ENCODE measurements at regions not wholly inside any gene's neighbourhood (a gene's known extent, or its start where the extent isn't known, plus 50 kb on each side); places are given as distances from the start of the nearest gene placed in this dataset.

DNA sequence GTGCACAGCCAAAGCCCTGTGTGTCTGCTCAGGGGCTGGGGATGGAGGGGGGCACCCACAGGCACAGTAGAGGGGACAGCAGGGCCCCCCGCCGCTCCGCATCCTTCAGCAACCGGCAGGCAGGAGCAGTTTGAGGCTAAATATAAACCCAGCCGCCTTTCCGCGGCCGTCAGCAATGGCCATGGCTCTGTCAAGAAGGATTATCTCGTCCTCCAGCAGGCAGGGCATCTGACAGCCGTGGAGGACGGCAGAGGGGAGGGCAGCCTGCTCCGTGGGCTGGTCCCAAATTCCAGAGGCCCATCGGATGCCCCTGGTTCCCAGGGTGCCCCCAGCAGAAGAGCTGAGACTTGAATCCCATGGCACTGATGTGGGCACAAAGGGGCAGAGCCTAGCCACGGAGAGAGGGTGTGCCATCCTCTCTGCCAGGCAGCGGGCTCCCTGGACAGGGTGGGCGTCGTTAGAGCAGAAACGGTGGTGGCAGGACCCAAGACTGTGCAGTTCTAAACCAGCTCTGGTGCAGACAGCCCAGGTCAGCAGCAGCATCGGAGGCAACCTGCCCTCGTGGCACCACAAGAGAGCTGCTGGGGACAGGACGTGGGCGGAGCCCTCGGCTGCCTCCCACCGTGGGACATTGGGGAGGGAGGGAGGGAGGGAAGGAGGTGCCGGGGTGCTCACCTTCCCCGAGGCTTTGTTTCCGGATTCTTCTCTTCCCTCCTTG lies 198.8 kb upstream of the CIBAR2 start:
- no peak for DNase-seq (ENCODE audit: low read depth)

GRCh38 chr16:85311741-85312140 lies 199.5 kb upstream of the CIBAR2 start:
- no peak for DNase-seq (ENCODE audit: low read depth)

DNA sequence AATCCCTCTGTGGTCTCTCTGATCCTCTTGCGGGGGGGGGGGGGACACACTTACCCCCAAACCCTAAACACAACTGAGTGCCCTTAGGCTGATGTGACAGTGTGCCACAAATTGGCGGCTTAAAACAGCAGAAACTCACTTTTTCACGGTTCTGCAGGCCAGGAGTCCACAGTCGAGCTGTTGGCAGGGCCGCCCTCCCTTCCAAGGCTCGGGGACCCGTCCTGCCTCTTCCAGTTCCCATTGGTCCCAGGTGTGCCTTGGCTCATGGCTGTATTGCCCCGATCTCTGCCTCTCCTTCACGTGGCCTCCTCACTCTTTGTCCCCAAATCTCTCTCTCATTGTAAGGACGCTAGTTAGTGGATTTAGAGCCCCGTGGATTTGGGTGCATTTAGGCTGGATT lies 199.9 kb upstream of the CIBAR2 start:
- DNase-seq (ENCODE audit: low read depth) = no peak

DNA sequence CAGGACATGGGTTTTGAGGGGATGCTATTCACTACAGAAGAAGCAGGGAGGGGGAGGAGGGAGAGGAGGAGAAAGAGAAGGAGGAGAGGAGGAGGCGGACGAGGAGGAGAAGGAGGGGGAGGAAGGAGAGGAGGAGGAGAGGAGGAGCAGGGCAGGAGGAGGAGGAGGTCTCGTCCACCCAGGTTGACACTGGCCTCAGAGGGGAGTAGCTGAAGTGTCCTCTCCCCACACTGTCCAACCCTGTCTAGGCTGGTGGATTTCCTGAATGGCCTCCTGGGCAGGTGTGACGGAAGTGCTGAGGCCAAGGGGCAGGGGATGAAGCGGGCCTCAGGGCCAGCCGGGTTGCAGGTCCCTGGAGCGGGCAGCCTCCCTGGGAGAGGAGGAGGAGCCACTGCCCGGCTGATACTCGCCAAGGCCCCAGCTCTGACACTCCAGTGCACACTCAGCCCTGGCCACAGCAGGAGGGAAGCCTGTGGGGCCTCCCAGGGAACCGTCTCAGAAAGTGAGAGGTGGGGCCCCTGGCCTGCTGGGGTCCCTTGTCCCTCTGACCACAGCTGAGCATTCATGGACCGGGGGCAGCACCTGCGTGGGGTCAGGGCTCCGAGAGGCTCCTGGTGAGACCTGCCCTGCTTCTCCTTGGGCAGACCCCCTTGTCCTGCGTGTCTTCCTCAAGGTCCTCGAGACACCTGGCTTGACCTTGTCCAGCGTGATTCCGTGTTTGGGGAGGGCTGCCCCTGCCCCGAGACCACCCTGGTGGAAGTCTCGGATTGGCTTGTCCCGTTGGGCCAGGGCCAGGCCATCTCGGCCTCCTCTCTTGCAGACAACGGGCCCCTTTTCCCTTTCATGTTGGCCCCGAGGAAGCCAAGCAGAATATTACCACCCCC lies 200.6 kb upstream of the CIBAR2 start:
- DNase-seq (ENCODE audit: low read depth) = peak; percentile 28

GRCh38 chr16:85313526-85314301 lies 201.4 kb upstream of the CIBAR2 start:
- DNase-seq (ENCODE audit: low read depth) = no peak

DNA sequence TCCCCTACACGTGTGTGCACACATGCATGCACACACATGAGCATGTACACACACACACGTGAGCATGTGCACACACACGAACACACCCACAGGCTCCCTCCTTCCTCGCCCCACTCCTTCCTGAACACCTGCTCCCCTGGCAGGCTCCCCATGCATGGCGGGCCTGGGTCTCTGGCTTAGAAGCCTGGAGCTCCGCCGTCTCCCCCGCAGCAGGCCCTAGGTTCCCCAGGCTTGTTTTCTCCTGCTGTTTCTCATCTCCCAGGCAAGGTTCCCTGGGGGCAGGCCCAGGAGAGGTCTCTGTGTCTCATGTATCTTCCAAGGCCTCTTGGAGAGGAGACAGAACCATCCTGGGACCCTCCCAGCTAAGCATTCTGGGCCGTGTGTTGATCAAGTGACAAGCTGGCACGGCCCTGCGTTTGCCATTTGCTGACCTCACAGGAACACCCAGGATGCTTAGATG lies 202.3 kb upstream of the CIBAR2 start:
- no peak for DNase-seq (ENCODE audit: low read depth)

GRCh38 chr16:85315866-85316265 lies 203.6 kb upstream of the CIBAR2 start:
- DNase-seq (ENCODE audit: low read depth) = no peak

DNA sequence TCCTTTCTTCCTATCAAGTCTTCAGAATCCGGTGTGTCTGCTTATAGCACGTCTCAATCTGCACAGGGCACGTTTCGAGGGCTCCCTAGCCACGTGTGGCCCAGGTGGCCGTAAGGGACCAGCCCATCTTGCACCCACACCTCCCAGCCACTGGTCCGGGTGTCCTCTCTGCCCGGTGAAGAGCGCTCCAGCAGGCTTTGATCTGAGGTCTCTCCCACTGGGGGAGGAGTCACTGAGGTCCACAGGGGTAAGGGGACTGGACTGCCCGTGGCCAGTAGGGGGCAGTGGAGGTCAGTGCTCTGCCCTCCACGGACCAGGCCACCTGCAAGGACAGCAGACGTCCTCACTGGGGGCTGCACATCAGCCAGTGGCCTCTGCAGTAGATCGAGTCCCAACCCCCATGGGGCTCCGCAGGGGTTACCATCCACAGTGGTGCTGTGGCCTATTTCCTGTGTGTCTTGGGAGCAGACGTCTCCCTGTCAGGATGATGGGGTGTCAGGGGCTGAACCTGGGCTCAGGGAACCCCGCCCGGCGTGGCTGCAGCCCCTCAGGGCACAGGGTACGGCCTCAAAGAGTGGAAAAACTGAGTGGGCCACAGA lies 204.1 kb upstream of the CIBAR2 start:
- peak; percentile 54 for DNase-seq (ENCODE audit: low read depth)

GRCh38 chr16:85316944-85317343 lies 204.7 kb upstream of the CIBAR2 start:
- DNase-seq (ENCODE audit: low read depth) = no peak

DNA sequence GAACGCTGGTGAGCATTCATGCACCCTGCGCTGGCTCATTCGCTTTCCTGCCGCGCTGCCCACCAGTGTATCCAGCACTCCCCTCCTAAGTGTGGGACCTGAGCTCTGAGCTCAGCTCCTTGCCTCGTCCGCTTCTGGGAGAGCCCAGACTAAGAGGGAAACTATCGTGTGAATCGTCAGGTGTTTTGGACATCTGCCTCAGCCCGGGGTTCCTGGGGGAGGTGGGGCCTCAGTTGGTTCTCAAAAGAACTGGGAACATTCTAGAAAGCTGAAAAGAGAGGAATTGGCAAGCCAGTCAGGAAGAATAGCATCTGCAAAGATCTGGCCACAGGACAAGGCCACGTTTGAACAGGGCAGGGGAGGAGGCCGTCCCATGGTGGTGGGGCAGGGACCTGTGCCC lies 205.4 kb upstream of the CIBAR2 start:
- no peak for DNase-seq (ENCODE audit: low read depth)

GRCh38 chr16:85319208-85319983 lies 207.1 kb upstream of the CIBAR2 start:
- DNase-seq (ENCODE audit: low read depth) = no peak

DNA sequence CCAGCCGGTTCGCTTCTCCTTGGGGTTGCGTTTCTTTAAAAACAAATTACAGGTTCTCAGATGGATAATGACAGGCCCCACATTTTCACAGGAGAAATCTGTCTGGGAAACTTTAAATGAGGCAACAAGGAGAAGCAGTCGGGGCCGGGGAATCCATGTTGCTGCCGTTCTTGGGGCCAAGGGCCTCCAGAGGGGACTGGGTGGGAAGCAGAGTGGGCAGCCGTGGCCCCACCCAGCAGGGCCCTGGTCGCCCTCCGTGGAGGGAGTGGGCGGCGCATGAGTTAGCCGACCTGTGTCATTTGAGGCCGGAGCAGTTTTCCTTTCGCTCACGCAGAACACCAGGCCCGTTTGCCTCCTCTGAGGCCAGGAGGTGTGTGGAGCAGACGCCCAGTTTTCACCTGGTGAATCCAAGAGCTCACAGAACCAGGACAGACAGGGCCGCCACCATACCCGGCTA lies 207.7 kb upstream of the CIBAR2 start:
- no peak for DNase-seq (ENCODE audit: low read depth)

DNA sequence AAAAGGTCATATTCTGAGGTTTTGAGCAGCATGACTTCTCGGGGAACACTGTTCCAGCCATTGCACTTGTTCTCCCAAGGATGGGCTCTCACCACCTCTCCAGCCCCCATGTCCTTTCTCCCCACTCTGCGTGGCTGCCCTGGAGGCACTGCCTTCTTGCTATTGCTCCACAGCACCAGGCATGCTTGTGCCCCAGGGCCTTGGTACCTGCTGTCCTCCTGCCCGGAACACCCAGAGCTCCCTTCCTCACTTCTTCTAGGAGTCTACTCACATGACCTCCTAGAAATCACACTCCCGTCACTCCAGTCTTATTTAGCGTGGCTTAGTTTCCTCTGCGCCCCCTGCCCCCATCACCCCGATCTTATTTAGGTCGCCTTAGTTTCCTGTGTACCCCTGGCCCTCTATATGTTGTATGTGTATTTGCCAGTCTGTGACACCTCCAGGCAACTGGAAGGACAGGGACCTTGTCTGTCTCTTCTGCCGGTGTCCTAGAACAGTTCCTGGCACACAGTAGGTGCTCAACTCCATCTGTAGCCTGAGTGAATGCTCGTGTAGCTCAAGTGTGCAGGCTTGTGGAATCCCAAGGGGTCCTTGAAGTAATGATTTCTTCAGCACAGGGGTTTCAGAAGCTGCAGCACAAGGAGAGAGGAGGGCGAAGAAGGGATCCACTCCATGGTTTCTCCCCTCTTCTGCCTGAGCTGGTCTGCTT lies 208.6 kb upstream of the CIBAR2 start:
- DNase-seq (ENCODE audit: low read depth) = no peak

DNA sequence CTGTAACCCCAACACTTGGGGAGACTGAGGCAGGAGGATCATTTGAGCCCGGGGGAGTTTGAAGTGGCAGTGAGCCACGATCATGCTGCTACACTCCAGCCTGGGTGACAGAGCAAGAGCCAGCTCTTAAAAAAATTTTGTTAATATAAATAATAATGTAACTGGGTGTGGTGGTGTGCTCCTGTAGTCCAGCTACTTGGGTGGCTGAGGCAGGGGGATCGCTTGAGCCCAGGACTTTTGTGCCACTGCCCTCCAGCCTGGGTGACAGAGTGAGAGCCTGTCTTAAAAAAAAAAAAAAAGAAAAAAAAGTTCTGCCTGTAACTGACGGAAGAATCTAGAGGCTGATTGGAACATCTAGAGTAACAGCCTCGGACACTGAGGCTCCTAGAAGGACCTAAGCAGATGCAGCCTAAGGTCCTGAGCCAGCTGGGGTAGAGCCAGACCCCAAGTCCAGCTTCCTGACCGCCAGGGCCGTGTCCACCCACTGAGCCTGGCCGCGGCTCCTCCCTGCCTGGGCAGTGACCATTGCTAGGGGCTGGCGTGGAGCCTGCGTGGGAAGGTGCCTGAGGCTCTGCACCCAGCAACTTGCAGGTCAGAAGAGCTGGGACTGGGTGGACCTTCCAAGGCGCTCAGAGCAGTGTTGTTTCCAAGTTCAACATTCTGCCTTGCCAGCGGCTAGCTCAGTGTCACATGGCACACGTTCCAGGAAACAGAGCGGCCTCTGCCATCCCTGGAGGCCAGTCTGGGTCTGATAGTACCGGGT lies 209.4 kb upstream of the CIBAR2 start:
- DNase-seq (ENCODE audit: low read depth) = peak; percentile 89

GRCh38 chr16:85323230-85323960 lies 211.1 kb upstream of the CIBAR2 start:
- no peak for DNase-seq (ENCODE audit: low read depth)

- no peak for DNase-seq (ENCODE audit: low read depth)
Measured at GRCh38 chr16:85323961-85324253, 211.6 kb upstream of the CIBAR2 start.

DNA sequence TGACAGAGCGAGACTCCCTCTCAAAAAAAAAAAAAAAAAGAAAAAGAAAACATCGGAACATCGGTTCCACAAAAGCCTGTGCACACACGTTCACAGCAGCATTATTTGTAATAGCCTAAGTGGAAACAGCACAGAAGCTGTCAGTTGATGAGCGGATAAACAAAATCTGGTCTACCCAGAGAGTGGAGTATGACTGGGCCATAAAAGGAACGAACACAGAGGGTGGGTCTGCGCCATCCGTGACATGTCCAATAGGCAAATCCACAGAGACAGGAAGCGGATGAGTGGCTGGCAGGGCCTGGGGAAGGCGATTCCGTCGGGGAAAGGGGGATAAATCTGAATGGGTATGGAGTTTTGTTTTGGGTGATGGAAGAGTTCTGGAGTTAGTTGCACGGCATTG lies 212.2 kb upstream of the CIBAR2 start:
- no peak for DNase-seq (ENCODE audit: low read depth)

DNA sequence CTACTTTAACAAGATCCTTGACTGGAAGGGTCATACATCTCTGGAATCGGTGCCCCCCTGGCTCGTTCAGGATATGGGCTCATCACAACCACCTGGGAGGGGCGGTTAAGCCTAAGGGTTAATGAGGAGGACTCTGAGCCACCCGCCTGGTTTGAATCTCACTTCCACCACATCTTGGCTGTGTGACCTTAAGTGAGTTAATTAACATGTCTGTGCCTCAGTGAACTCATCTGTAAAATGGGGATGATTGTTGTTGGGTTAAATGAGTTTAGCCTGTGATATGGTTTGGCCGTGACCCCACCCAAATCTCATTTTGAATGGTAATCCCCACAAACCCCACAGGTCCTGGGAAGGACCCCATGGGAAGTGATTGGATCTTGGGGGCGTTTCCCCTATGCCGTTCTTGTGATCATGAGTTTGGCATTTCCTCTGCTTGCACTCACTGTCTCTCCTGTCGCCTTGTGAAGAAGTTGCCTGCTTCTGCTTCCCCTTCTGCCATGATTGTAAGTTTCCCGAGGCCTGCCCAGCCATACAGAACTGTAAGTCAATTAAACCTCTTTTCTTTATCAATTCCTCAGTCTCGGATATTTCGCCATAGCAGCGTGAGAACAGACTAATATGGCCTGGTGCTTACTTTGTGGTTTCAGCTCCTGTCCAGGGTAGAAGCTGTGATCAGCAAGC lies 214.0 kb upstream of the CIBAR2 start:
- DNase-seq (ENCODE audit: low read depth) = peak; percentile 60

GRCh38 chr16:85326794-85327181 lies 214.5 kb upstream of the CIBAR2 start:
- DNase-seq (ENCODE audit: low read depth) = no peak
